B cell (primary cell): ENCODE measurements at regions not wholly inside any gene's neighbourhood (a gene's known extent, or its start where the extent isn't known, plus 50 kb on each side); places are given as distances from the start of the nearest gene placed in this dataset.

Experiments
- ATAC-seq: fragments of 200-7000 bp; cut with Tn5 transposase; one replicate; pipeline ENCODE4 v1.10.0; 2021; ENCODE audit warnings: low read depth, mild to moderate bottlenecking, moderate number of reproducible peaks, moderate library complexity
- CTCF ChIA-PET: fragments of 350-600 bp; sonication (Branson Sonifier 250); formaldehyde crosslinking; loops from one replicate; lab custom pipeline; 2021; ENCODE audit warnings: antibody characterized with exemption, inconsistent platforms; lab: Charles Lee
- POLR2A ChIA-PET: fragments of 350-600 bp; sonication (Branson Sonifier 250); formaldehyde crosslinking; loops from one replicate; lab custom pipeline; 2021; ENCODE audit warnings: antibody characterized with exemption; lab: Charles Lee
- DNase-seq: peaks from one replicate; pipeline ENCODE4 v3.0.0; 2013
- H2AFZ ChIP-seq: 2 replicates; pipeline ENCODE4 v1.6.1; 2012; ENCODE audit warnings: mild to moderate bottlenecking, low read depth, low read length; ENCODE audit not compliant: insufficient read depth, poor library complexity, severe bottlenecking
- H3K27ac ChIP-seq, 2 donors: 1 replicate in 1 of 2; 2 replicates in 1 of 2; pipeline ENCODE4 v1.5.1; 2012 to 2013; ENCODE audit warnings: low read length in 2 of 2, mild to moderate bottlenecking in 2 of 2, moderate library complexity in 1 of 2
- H3K27me3 ChIP-seq, 4 experiments: fragments of 200-600 bp in 1 of 4; sonication (generic) in 1 of 4; replicated peaks in 1 of 4; 1 replicate in 2 of 4; 2 replicates in 2 of 4; pipeline versions ENCODE4 v1.6.1 to v1.7.0; 2013 to 2016; ENCODE audit warnings: low read length in 3 of 4, mild to moderate bottlenecking in 2 of 4, mixed read lengths in 1 of 4, moderate library complexity in 1 of 4; ENCODE audit not compliant: insufficient read depth in 4 of 4, control insufficient read depth in 3 of 4; ENCODE audit errors: control extremely low read depth in 1 of 4
- H3K36me3 ChIP-seq, 2 experiments: replicated peaks in 1 of 2; 1 replicate in 1 of 2; 2 replicates in 1 of 2; pipeline versions ENCODE4 v1.6.1 to v1.7.1; 2013; ENCODE audit warnings: low read length in 1 of 2; ENCODE audit not compliant: insufficient read depth in 2 of 2, control insufficient read depth in 1 of 2; ENCODE audit errors: control extremely low read depth in 1 of 2, extremely low read depth in 1 of 2
- H3K4me1 ChIP-seq, 2 donors: fragments of 200-600 bp in 1 of 2; sonication (generic) in 1 of 2; 1 replicate in 1 of 2; 2 replicates in 1 of 2; pipeline versions ENCODE4 v1.5.1 to v1.6.1; 2013 to 2017; ENCODE audit warnings: low read length in 2 of 2; ENCODE audit not compliant: control insufficient read depth in 2 of 2, insufficient read depth in 2 of 2
- H3K4me2 ChIP-seq: replicated peaks from 2 replicates; pipeline ENCODE3; 2012; ENCODE audit warnings: mild to moderate bottlenecking, low read depth, low read length; ENCODE audit not compliant: poor library complexity, severe bottlenecking
- H3K4me3 ChIP-seq, 5 experiments: fragments of 200-600 bp in 1 of 5; sonication (generic) in 1 of 5; 1 replicate in 3 of 5; 2 replicates in 2 of 5; pipeline versions ENCODE4 v1.5.1 to v1.7.0; 2011 to 2016; ENCODE audit warnings: low read length in 4 of 5, mild to moderate bottlenecking in 4 of 5, low read depth in 2 of 5, control low read depth in 1 of 5, moderate library complexity in 1 of 5; ENCODE audit not compliant: insufficient read depth in 1 of 5; ENCODE audit errors: control extremely low read depth in 1 of 5, extremely low read depth in 1 of 5
- H3K79me2 ChIP-seq: fragments of 200-600 bp; sonication (generic); one replicate; pipeline ENCODE4 v1.6.0; 2016; ENCODE audit warnings: low read length; ENCODE audit not compliant: control insufficient read depth, insufficient read depth
- H3K9ac ChIP-seq: fragments of 200-600 bp; sonication (generic); 2 replicates; pipeline ENCODE4 v1.6.1; 2017; ENCODE audit warnings: mild to moderate bottlenecking, low read length, moderate library complexity
- H3K9me3 ChIP-seq, 3 donors: one replicate each; pipeline versions ENCODE4 v1.6.1 to v1.7.1; 2013; ENCODE audit warnings: low read length in 2 of 3; ENCODE audit not compliant: control insufficient read depth in 2 of 3, insufficient read depth in 1 of 3; ENCODE audit errors: control extremely low read depth in 1 of 3
- H4K20me1 ChIP-seq: 2 replicates; pipeline ENCODE4 v1.6.0; 2012; ENCODE audit warnings: mild to moderate bottlenecking, low read length; ENCODE audit not compliant: insufficient read depth, control insufficient read depth, poor library complexity, severe bottlenecking
- H3K27ac Mint-ChIP-seq: one replicate; pipeline ENCODE4 v1.8.0; 2021; ENCODE audit warnings: mixed read lengths
- H3K27me3 Mint-ChIP-seq: one replicate; pipeline ENCODE4 v1.8.0; 2021; ENCODE audit warnings: mixed read lengths
- H3K4me1 Mint-ChIP-seq: one replicate; pipeline ENCODE4 v1.8.0; 2021; ENCODE audit warnings: mixed read lengths
- H3K4me3 Mint-ChIP-seq: one replicate; pipeline ENCODE4 v1.8.0; 2021; ENCODE audit warnings: mixed read lengths
- H3K9me3 Mint-ChIP-seq: one replicate; pipeline ENCODE4 v1.8.0; 2022; ENCODE audit warnings: mixed read lengths; ENCODE audit not compliant: insufficient read depth
- CTCF ChIP-seq: fragments of 200-600 bp; IDR thresholded peaks from one replicate; pipeline ENCODE4 v1.8.0; 2022; ENCODE audit warnings: antibody characterized with exemption, mild to moderate bottlenecking
- EZH2 ChIP-seq: IDR thresholded peaks from 2 replicates; pipeline ENCODE4 v1.6.1; 2012; ENCODE audit warnings: borderline replicate concordance, low read depth, mild to moderate bottlenecking, moderate library complexity, low read length; ENCODE audit not compliant: insufficient read depth, poor library complexity, severe bottlenecking
- WGBS: methylation state at CpG from one replicate; pipeline ENCODE4 v1.1.5; 2013; ENCODE audit warnings: missing lambda C conversion rate; ENCODE audit not compliant: insufficient coverage; 5-methylcytosine and 5-hydroxymethylcytosine counted together
- intact Hi-C: fragments of 100-400 bp; cut with micrococcal nuclease; formaldehyde crosslinking; loops from one replicate; pipeline ENCODE4 v1.10.0; 2022

- no peak overlapping the region for H3K4me3 Mint-ChIP-seq
- H3K27ac Mint-ChIP-seq, result no peak overlapping the region
- ChIA-PET CTCF (no interaction called here), POLR2A (no interaction called here)
- Histone ChIP-seq H2AFZ (no peak overlapping the region), H4K20me1 (no peaks in the 10 kb centered on the region), H3K4me1 (no peaks in the 10 kb centered on the region), H3K27me3 (no peaks in the 10 kb centered on the region), H3K4me3 (no peak overlapping the region), H3K27ac (no peak overlapping the region), H3K9ac (no peak overlapping the region), H3K4me2 (no peak overlapping the region), H3K36me3 (no peaks in the 10 kb centered on the region), H3K9me3 (peaks cover 0 to 7% (median 0%) of the 10 kb centered on the region in 3 donors), H3K79me2 (no peaks in the 10 kb centered on the region)
- H3K9me3 Mint-ChIP-seq, result no peaks in the 10 kb centered on the region
- no peaks in the 10 kb centered on the region for H3K4me1 Mint-ChIP-seq
- intact Hi-C loops, result no loop called here
- ATAC-seq, result no peak
- TF ChIP-seq CTCF (no peak), EZH2 (no peak)
- DNase-seq, result no peak
- no peaks in the 10 kb centered on the region for H3K27me3 Mint-ChIP-seq
- WGBS, result no CpG with 5 or more reads among the region's 3 CpGs
Measured at GRCh38 chr13:62043600-62043999, 628.0 kb upstream of the PCDH20 start.

- H2AFZ ChIP-seq, result no peak overlapping the region
- no peaks in the 10 kb centered on the region for H3K9me3 ChIP-seq
- no peaks in the 10 kb centered on the region for H3K36me3 ChIP-seq
- H3K9ac ChIP-seq, result no peak overlapping the region
- H3K27me3 Mint-ChIP-seq, result no peaks in the 10 kb centered on the region
- no peaks in the 10 kb centered on the region for H3K4me1 Mint-ChIP-seq
- no peaks in the 10 kb centered on the region for H4K20me1 ChIP-seq
- H3K4me3 Mint-ChIP-seq, result no peak overlapping the region
- no peaks in the 10 kb centered on the region for H3K4me1 ChIP-seq
- TF ChIP-seq CTCF (no peak), EZH2 (no peak)
- no peak for ATAC-seq
- H3K79me2 ChIP-seq, result no peaks in the 10 kb centered on the region
- intact Hi-C loops, result no loop called here
- ChIA-PET CTCF (no interaction called here), POLR2A (no interaction called here)
- no peak overlapping the region for H3K27ac ChIP-seq
- H3K27me3 ChIP-seq, result no peaks in the 10 kb centered on the region
- WGBS, result no CpG with 5 or more reads among the region's 2 CpGs
- no peak for DNase-seq
- H3K27ac Mint-ChIP-seq, result no peak overlapping the region
- H3K4me2 ChIP-seq, result no peak overlapping the region
- H3K4me3 ChIP-seq, result no peak overlapping the region
- no peaks in the 10 kb centered on the region for H3K9me3 Mint-ChIP-seq
Measured at GRCh38 chr13:62040806-62041205, 625.2 kb upstream of the PCDH20 start.
